GM10248 (cell line): ENCODE measurements at regions not wholly inside any gene's neighbourhood (a gene's known extent, or its start where the extent isn't known, plus 50 kb on each side); places are given as distances from the start of the nearest gene placed in this dataset.

Source experiments
- CTCF ChIA-PET: fragments of 300-600 bp; sonication (Branson Sonifier 250); formaldehyde crosslinking; extraction: SDS; loops from one replicate; lab custom pipeline; 2021; ENCODE audit warnings: antibody characterized with exemption; lab: Yijun Ruan, JAX
- POLR2A ChIA-PET: fragments of 350-650 bp; sonication (Branson Sonifier 250); formaldehyde crosslinking; extraction: SDS; loops from one replicate; lab custom pipeline; 2020; ENCODE audit warnings: antibody characterized with exemption; lab: Yijun Ruan, JAX
- DNase-seq: peaks from one replicate; pipeline ENCODE4 v3.0.0; 2012; ENCODE audit errors: extremely low spot score
- TF ChIP-seq, protein P1 (sequence below): IDR thresholded peaks from 2 replicates; pipeline ENCODE4 v1.5.1; 2012; ENCODE audit warnings: mild to moderate bottlenecking, low read depth; ENCODE audit errors: extremely low read depth, missing control alignments, control extremely low read depth

- no peak for DNase-seq
- TF ChIP-seq, protein P1, sequence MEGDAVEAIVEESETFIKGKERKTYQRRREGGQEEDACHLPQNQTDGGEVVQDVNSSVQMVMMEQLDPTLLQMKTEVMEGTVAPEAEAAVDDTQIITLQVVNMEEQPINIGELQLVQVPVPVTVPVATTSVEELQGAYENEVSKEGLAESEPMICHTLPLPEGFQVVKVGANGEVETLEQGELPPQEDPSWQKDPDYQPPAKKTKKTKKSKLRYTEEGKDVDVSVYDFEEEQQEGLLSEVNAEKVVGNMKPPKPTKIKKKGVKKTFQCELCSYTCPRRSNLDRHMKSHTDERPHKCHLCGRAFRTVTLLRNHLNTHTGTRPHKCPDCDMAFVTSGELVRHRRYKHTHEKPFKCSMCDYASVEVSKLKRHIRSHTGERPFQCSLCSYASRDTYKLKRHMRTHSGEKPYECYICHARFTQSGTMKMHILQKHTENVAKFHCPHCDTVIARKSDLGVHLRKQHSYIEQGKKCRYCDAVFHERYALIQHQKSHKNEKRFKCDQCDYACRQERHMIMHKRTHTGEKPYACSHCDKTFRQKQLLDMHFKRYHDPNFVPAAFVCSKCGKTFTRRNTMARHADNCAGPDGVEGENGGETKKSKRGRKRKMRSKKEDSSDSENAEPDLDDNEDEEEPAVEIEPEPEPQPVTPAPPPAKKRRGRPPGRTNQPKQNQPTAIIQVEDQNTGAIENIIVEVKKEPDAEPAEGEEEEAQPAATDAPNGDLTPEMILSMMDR, result no peak
- ChIA-PET CTCF (no interaction called here), POLR2A (no interaction called here)
Observed at GRCh38 chr3:137471558-137472204, 292.4 kb upstream of the SOX14 start.

- ChIA-PET CTCF (no interaction called here), POLR2A (no interaction called here)
- TF ChIP-seq, protein P1, result no peak
- no peak for DNase-seq
Observed at GRCh38 chr3:137477614-137478013, 286.5 kb upstream of the SOX14 start.

DNA sequence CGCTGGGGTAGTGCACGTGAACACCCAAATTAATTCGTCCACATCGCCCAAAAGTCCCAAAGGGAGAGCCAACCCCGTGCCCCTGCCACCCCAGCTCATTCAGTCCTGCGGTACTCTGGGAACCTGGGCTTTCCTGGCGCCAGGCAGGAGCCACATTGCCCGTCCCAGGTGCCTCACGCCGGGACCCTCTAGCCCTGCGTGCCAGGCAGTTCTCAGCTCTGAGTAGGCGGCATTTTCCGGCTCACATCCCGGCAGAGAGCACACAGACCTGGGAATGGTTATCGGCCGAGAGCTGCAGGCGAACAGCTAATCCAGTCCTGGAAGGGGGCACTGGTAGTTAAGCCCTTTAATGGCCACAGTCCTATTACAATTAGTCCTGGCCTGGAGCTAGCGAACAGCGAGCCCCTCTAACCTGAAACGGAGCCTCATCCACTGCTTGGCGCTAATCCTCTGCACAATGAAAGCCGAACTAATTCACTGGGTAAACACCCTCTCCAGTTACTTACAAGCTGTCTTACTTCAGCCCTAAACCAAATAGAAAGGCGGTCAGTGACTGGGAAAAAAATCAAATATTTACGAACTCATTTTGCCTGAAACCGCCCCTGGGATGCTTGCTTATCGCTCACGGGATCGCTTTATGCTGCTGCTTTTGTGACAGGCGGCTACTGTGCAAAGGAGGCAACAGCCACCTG is 254.6 kb upstream of the SOX14 start:
- ChIA-PET POLR2A (no interaction called here), CTCF (no interaction called here)
- no peak for DNase-seq
- TF ChIP-seq, protein P1, result no peak

GRCh38 chr3:137511655-137512054 is 252.5 kb upstream of the SOX14 start:
- CTCF ChIA-PET, result no interaction called here
- no peak for DNase-seq
- POLR2A ChIA-PET, result no interaction called here
- TF ChIP-seq, protein P1, result no peak

DNA sequence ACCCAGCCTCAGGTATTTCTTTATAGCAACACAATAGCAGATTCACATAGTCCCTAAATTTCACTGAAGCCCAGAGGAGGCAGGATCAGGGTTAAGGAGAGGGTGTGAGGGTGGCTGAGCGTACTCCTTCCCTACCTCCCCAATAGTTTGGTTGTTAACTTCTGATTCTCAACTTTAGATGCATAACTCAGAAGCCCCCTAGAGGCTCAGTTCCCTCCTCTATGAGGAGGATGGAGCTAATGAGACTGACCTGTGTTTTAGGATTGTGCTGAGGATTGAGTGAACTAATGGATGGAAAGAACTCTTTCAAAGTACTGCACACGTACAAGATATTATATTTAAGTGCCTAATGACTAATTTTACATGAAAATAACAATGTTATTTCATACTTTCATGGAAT is 249.3 kb upstream of the SOX14 start:
- no peak for DNase-seq
- TF ChIP-seq, protein P1, result no peak
- ChIA-PET POLR2A (no interaction called here), CTCF (no interaction called here)

GRCh38 chr3:137519602-137520001 is 244.5 kb upstream of the SOX14 start:
- CTCF ChIA-PET, result no interaction called here
- POLR2A ChIA-PET, result no interaction called here
- TF ChIP-seq, protein P1, result no peak
- no peak for DNase-seq
